ENCODE measurements at regions not wholly inside any gene's neighbourhood (a gene's known extent, or its start where the extent isn't known, plus 50 kb on each side); places are given as distances from the start of the nearest gene placed in this dataset.
"Not testable (repeated sequence)": the region's sequence is repeated elsewhere in the genome, so short reads cannot be mapped to it uniquely, and the experiment has no call there.

DNA sequence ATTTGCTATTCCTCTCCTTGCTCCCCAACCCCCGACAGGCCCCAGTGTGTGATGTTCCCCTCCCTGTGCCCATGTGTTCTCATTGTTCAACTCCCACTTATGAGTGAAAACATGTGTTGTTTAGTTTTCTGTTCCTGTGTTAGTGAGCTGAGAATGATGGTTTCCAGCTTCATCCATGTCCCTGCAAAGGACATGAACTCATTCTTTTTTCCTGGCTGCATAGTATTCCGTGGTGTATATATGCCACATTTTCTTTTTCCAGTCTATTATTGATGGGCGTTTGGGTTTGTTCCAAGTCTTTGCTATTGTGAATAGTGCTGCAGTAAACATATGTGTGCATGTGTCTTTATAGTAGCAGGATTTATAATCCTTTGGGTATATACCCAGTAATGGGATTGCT, 412.1 kb downstream of the DCDC2C start:
- TF ChIP-seq, protein P1, sequence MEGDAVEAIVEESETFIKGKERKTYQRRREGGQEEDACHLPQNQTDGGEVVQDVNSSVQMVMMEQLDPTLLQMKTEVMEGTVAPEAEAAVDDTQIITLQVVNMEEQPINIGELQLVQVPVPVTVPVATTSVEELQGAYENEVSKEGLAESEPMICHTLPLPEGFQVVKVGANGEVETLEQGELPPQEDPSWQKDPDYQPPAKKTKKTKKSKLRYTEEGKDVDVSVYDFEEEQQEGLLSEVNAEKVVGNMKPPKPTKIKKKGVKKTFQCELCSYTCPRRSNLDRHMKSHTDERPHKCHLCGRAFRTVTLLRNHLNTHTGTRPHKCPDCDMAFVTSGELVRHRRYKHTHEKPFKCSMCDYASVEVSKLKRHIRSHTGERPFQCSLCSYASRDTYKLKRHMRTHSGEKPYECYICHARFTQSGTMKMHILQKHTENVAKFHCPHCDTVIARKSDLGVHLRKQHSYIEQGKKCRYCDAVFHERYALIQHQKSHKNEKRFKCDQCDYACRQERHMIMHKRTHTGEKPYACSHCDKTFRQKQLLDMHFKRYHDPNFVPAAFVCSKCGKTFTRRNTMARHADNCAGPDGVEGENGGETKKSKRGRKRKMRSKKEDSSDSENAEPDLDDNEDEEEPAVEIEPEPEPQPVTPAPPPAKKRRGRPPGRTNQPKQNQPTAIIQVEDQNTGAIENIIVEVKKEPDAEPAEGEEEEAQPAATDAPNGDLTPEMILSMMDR (IDR thresholded peaks at IDR 0.05; ENCODE audit: low read depth, low read length), result not testable (repeated sequence)
- TF ChIP-seq EZH2phosphoT487 (IDR thresholded peaks at IDR 0.05; ENCODE audit: low read depth), result not testable (repeated sequence)

Measured in OCI-LY3 (cell line).